GM19467 (cell line): ENCODE measurements at regions not wholly inside any gene's neighbourhood (a gene's known extent, or its start where the extent isn't known, plus 50 kb on each side); places are given as distances from the start of the nearest gene placed in this dataset.

Experiments
- ATAC-seq: cut with Tn5 transposase; IDR thresholded peaks from one replicate; pipeline ENCODE4 v1.9.1; 2021; ENCODE audit warnings: mild to moderate bottlenecking, moderate library complexity; ENCODE audit not compliant: unreplicated experiment

DNA sequence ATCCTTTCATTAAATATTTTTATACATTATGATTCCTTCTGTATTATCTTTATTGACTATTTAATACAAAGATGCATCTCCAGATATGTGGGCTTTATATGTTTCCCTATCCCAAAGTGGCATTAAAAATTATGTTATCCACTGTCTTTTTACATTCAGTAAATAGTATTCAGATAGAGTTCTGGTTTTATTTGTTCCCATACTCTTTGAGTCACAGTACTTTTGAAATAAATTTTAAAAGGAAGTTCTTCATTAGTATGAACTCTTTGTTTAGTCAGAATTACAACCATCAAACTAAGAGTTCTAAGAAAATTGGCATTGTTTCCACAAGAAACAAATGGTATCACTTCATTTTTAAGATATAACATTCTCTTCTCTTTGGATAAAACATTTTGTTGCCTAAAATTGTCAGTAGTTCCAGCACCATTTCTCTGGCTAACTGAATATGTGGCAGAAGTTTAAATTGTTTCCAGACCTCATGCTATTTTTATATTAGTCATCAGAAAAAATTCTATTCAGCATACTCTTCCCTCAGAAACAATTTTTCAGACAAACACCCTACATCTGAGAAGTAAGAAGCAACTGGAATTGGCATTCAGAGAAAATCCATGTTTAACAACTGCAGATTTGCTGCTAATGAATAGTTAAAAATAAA lies 88.5 kb upstream of the COL5A2 start:
- ATAC-seq, result no peak

DNA sequence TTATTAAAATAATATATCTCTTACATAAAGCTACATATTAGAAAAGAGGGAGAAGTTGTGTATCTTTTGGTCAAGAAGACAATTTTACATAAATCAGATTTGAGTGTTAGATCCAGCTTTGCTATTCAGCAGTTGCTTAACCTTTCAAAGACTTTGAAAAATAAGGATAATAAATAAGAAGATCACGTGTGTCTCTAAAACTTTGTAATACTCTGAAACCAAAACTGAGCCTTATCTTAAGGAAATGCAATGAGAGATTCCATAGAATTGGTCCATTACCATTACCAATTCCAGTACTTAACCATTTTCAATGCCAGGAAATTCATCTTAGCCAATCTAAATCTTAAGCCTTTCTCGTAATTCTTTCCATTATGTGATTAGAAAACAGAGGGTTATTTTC lies 89.2 kb upstream of the COL5A2 start:
- no peak for ATAC-seq

DNA sequence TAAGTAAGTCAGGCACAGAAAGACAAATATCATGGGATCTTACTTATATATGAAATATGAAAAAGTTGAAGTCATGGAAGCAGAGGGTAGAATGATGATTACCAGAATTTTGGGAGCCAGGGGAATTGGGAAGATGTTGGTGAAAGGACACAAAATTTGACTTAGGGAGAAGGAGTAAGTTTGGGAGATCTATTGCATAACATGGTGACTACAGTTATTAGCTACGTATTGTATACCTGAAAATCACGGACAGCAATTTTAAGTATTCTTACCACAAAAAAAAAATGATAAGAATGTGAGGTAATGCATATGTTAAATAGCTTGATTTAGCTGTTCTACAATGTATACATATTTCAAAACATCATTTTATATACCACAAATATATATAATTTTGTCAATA lies 94.2 kb upstream of the COL5A2 start:
- no peak for ATAC-seq

DNA sequence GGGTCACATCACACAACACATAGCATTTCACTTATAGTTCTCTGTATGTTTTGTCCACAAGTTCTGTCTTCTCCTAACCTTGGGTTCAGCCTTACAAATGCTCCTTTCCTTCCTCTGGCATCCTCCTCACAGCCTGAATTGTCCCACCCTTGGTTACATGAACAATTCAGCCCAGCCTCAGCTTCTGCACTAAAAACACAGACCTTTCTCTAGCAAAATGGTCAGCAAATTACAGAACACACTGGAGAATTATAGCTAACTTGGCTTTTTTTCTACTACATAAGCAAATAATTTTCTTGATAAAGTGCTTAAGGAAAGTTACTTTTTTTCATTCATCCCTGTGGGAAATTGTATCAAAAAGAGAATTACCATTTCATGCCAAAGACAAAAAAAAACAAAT lies 94.8 kb upstream of the COL5A2 start:
- no peak for ATAC-seq

DNA sequence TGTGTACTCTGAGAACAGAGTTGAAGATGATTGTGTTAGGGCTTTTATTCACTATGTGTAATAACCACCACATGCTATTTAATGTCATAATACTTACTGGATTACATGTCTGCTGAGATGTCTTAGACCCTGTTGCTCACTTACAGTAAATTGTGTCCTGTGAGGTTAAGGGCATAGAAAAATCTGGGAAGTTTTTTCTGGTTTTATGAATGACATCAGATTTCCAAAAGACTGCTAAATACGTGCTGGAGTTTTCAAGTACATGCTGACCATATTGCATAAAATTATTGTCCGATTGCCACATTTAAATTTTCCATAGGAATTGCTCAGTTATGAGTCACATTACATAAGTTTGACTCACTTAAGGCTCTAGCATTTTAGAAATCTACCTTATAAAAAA lies 96.7 kb upstream of the COL5A2 start:
- ATAC-seq, result no peak

DNA sequence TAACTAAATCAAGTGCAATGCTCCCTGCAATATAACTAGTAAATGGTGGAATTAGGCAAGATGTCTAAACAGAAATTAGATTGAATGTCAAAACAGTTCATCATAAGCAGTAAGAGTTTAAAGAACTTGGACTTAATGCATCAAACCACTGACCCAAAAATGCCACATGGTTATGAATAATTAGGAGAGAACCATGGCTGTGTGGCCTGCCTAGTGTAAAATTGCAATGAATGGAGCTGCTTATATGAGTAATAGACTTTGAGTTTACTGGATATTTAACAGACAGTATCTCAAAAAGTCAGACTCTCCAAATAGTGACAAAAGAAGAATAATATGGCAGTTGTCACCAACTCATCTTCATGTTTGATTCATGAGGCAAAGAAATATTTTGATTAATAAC lies 101.6 kb upstream of the COL5A2 start:
- ATAC-seq, result no peak

DNA sequence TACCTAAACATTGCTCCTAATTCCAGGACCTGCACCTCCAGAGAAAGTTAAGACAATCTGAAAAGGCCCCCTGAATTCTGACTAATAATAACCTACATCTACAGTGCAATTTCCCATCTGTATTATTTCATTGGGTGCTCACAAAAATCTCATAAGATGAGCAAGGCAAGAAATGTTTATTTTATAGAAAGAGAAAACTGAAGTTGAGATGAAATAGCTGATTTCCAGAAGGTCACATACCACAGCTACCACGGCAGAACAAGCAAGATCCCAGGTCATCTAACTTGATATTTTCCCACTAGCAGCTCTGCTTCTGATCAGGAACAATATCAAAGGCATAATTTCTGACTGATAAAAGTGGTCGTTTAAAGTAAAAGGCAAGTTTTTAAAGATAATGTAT lies 105.8 kb upstream of the COL5A2 start:
- no peak for ATAC-seq

DNA sequence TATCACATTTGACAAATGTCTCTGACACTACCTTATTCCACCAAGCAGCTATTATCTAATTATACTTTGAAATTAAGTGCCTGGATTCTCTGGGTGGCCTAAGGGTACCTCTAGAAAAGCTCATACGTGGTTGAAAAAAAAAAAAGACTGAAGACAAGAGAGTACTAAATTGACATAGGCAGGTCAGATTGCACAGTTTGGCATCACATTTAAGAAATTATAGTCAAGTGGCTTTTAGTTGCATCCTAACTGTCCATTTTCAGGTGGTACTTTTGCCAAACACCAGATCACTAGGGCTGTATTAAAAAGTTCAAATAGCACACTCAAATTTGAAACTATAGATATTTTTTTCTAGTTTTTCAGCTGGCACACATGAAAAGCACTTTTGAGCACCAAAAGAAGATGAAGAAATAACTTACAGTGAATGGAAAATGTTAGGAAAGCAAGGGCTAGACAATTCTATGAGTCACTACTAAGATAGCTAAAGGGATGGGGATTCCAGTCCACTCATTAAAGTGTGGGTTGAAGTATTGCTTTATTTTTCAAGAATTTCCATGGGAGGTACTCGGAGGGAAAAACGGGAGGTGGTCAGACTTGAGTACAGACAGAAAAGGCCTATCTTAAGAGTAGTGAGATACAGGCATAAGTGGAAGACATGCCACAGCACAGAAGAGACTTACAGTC lies 106.5 kb upstream of the COL5A2 start:
- ATAC-seq, result no peak

DNA sequence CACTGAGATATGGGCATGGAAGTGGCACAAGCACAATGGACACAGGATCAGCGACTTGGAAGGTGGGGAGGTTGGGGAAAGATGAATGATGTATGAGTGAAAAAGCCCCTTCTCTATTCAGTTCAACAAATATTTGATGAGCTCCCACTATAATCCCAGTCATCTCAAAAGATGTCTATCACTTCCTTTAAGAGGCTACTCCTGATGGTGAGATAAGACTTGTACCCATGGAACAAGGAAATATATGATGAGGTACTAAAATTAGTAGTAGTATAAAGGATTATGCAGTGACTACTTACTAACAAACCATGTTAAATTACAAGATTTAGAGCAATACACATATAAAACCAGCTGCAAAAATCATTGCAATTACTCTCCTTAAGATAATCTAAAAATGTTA lies 107.8 kb upstream of the COL5A2 start:
- no peak for ATAC-seq

DNA sequence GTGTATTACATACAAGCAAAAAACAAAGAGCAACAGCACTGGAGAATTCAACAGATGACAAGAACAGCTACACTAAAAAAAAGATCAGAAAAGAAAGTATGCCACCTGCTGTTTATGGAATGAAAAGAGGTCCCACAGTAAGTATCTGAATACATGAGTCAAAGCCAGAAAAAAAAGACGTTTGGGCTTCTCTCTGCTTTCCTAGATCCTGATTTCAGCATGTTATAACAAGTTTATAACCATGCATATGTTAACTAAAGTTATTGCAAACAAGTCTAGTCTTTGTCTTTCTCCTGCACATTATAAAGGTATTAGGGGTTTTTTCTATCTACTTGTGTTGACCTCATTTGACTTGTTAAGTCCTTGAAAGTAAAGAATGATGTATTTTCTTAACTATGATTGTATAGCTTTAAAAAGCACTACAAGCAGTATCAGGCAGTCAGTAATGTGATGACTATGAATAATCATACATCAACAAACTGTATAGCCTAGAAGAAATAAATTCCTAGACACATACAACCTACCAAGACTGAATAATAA lies 108.5 kb upstream of the COL5A2 start:
- peak; percentile 60 for ATAC-seq

DNA sequence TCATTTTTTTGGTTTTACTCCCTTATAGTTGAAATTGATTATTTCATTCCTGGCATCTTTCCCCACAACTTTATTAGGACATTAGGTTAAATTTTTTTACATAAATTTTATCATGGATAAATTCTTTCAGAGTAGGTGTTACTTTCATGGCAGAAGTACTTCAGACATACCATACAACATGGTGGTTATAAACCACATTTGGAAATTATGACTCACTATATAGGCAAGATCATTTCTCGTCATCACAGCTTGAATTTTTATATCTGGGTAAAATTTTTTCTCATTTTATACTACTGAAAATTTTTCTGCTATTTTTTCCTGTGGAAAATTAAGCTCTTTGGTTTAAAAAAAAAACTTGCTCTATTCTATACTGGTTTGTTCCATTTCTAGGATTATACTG lies 111.9 kb upstream of the COL5A2 start:
- ATAC-seq, result no peak

DNA sequence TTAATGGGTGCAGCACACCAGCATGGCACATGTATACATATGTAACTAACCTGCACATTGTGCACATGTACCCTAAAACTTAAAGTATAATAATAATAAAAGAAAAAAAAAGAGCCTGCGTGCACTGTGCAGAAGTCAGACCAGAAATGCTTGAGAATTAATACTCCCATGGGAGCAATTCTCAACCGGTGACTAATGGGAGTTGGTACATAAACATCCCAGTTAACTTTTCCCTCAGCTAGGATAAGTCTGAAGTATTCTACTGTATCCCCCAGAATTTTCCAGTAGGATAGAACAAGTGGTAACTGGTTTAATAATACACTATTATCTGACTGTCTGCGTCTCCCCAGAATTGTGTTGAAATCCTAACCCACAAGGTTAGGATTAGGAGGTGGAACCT lies 113.6 kb upstream of the COL5A2 start:
- no peak for ATAC-seq

DNA sequence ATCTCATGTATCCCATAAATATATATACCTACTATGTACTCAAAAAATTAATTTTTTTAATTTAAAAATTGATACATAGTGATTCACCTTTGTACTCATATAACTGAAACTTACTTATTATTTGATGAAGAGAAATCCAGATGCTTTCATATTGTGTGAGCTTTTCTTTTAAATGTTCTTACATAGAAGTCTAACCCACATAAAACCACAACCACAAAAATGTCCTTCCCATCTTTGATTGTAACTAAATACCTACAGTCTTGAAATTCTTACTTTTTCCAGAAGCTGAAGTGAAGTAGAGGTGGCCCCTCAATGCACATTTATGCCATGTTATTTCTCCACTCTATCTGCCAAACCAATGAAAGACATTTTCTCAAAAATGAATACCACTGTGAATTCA lies 117.9 kb upstream of the COL5A2 start:
- no peak for ATAC-seq

DNA sequence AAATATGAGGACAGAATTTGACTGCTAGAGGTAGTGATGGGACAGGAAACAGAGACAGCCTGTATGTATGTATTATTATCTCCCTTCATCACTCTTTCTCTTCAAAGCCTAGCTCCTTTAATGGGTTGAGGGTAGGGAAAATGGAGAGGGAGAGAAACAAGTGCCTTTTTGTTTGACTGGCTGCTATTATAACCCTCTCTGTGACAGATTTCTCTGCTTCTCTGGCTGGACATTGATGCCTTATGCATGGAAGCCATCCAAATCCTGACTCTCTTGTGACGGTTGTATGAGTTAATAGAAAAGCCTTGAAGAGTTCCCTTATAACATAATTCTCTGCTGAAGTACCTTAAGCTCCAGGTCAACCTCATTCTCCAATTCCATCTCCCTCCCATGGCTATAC lies 118.5 kb upstream of the COL5A2 start:
- ATAC-seq, result no peak

DNA sequence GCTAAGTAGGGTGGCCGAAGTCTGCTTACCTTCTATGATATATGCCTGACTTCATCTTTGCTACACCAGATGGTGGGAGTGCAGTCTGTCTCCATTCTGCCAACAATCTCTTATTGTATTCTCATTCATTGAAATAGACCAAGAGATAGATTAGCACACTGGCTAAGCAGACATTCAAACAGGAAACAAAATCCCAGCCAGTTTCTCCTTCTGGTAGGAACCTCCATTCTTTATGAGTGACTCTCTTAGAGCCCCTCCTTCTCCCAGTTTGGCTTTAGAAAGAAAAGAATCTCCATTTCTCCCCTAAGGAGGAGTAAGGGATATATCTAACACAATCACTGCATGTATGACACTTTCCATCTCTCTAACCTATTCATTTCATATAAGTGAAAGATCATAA lies 118.9 kb upstream of the COL5A2 start:
- no peak for ATAC-seq

DNA sequence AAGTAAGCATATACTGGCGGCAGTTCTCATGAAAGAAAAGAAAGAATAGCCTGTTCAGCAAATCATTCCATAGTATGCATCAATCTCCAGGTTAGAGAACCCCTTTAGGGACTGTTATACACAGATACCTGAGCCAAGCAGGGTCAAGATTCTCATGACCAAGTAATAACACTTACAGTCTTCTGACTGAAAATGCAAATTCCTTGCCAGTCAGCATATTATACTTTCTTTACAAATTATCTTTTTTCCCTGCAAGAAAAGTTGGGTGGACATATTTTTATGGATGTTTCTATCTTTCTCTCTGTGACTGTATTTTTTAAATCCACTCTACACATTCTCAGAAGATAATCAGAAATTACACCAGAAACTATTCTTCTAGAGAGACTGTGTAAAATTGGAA lies 120.4 kb upstream of the COL5A2 start:
- no peak for ATAC-seq

DNA sequence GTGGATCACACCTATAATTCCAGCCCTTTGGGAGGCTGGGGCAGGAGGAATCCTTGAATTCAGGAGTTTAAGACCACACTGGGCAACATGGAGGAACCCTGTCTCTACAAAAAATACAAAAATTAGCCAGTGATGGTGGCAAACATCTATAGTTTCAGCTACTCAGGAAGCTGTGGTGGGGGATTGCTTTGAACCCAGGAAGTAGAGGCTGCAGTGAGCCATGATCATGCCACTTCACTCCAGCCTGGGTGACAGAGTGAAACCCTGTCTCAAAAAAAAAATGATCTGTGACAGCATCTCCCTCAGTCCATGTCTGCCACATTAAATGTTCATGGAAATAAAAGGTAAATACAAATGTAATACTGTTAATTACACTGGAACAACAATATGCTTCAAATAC lies 121.4 kb upstream of the COL5A2 start:
- ATAC-seq, result no peak

DNA sequence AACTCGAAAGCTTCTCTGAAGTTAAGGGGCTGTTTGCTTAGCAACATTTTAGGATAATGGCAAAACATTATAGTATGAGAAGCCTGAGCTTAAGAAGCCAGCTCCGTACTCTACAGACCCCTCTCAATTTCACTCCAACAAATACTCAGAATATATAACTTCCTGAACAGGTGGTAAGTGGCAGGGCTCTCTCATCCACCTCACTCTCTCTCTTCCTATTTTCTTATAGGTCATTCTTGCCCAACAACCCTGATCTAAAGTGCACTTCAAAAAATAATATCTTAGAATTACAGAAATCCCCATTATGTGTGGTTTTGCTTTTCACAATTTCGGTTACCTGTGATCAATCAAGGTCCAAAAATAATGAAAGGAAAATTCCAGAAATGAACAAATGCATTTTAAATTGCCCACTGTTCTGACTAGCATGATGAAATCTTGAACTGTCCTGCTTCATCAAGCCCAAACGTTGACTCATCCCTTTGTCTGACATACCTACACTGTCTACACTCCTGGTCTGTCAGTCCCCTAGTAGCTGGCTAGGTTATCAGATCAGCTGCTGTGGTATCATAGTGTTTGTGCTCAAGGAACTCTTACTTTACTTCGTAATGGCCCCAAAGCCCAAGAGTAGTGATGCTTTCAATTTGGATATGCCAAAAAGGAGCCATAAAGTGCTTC lies 122.8 kb upstream of the COL5A2 start:
- ATAC-seq, result no peak

DNA sequence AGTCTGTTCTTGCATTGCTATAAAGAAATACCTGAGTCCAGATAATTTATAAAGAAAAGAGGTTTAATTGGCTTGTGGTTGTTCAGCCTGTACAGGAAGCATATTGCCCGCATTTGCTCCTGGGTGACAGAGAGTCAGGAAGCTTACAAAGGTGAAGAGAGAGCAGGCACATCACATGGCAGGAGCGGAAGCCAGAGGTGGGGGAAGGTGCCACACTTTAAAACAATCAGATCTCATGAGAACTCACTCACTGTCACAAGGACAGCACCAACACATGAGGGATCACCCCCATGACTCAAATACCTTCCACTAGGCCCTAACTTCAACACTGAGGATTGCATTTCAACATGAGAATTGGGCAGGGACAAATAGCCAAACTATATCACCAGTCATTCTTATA lies 124.8 kb upstream of the COL5A2 start:
- ATAC-seq, result no peak

DNA sequence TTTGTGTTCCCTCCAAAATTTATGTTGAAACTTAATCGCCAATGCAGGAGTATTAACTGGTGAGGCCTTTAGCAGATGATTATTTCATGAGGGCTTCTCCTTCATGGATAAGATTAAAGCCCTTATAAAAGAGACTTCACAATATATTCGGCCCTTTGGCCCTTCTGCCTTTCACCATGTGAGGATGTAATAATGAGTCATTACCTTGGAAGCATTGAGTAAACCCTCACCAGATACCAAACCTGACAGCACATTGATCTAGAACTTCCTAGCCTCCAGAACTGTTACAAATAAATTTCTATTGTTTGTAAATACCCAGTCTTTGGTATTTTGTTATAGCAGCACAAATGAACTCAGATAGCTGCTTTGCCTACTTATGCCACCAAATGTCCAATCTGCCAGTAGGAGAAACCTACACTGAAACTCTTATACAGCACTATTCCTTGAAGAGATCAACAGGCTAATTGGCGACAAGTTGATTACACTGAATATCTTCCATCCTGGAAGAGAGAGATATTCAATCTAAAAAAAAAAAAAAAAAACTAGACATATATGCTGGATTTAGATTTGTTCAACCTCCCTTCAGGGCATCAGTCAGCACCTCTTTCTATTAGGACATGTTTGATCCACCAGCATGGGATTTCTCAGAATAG lies 125.9 kb upstream of the COL5A2 start:
- no peak for ATAC-seq

DNA sequence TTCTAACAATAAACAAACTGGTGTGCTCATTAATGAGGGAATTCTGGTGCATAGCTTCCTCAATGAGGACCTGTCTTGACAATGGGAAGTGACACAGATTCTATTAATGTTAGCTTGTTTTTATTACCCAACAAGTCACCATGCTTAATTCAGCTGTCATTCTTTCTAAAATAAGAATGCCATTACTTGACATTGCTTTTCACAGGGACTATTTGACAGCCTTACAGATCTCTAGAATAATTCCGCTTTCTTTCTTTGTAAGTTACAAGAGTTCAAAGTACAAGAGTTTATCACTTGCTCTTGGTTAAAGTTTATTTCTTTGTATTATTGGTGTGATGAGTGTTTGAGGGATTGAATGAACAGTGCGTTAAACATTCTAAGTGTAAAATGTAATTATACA lies 127.0 kb upstream of the COL5A2 start:
- no peak for ATAC-seq
